Activated CD4-positive, alpha-beta T cell treated with anti-CD3 and anti-CD28 coated beads, Interleukin-2, amount 50 U/mL, for 4 hours (primary cell): ENCODE measurements at regions not wholly inside any gene's neighbourhood (a gene's known extent, or its start where the extent isn't known, plus 50 kb on each side); places are given as distances from the start of the nearest gene placed in this dataset.
"Not testable (repeated sequence)": the region's sequence is repeated elsewhere in the genome, so short reads cannot be mapped to it uniquely, and the experiment has no call there.

Source experiments
- DNase-seq, 2 experiments: peaks; one replicate each; pipeline ENCODE4 v3.0.0-alpha.2; 2020

- no peak for DNase-seq
Measured at GRCh38 chr13:90230311-90230710, 1117.2 kb upstream of the MIR17HG start.

- no peak for DNase-seq
Measured at GRCh38 chr13:90232291-90232690, 1115.2 kb upstream of the MIR17HG start.

- no peak for DNase-seq
Measured at GRCh38 chr13:90233933-90234672, 1113.4 kb upstream of the MIR17HG start.

- DNase-seq, result no peak
Measured at GRCh38 chr13:90237852-90238251, 1109.6 kb upstream of the MIR17HG start.

GRCh38 chr13:90238413-90238812 lies 1109.1 kb upstream of the MIR17HG start:
- DNase-seq, result no peak

- no peak for DNase-seq
Measured at GRCh38 chr13:90239130-90239529, 1108.4 kb upstream of the MIR17HG start.

- no peak for DNase-seq
Measured at GRCh38 chr13:90246005-90246404, 1101.5 kb upstream of the MIR17HG start.

- no peak for DNase-seq
Measured at GRCh38 chr13:90246687-90247345, 1100.7 kb upstream of the MIR17HG start.

- no peak for DNase-seq
Measured at GRCh38 chr13:90253806-90254205, 1093.7 kb upstream of the MIR17HG start.

GRCh38 chr13:90254437-90254836 lies 1093.0 kb upstream of the MIR17HG start:
- DNase-seq, result no peak

- DNase-seq, result no peak
Measured at GRCh38 chr13:90256746-90257145, 1090.7 kb upstream of the MIR17HG start.

- no peak for DNase-seq
Measured at GRCh38 chr13:90258129-90258528, 1089.4 kb upstream of the MIR17HG start.

GRCh38 chr13:90261343-90261742 lies 1086.1 kb upstream of the MIR17HG start:
- DNase-seq, result no peak

- no peak for DNase-seq
Measured at GRCh38 chr13:90270226-90270625, 1077.3 kb upstream of the MIR17HG start.

GRCh38 chr13:90272356-90272755 lies 1075.1 kb upstream of the MIR17HG start:
- no peak for DNase-seq

GRCh38 chr13:90276216-90276615 lies 1071.3 kb upstream of the MIR17HG start:
- no peak for DNase-seq

GRCh38 chr13:90278231-90278630 lies 1069.3 kb upstream of the MIR17HG start:
- not testable (repeated sequence) for DNase-seq

GRCh38 chr13:90281709-90282108 lies 1065.8 kb upstream of the MIR17HG start:
- no peak for DNase-seq

GRCh38 chr13:90287521-90287920 lies 1060.0 kb upstream of the MIR17HG start:
- no peak for DNase-seq

- no peak for DNase-seq
Measured at GRCh38 chr13:90293793-90294361, 1053.6 kb upstream of the MIR17HG start.

GRCh38 chr13:90299238-90299637 lies 1048.2 kb upstream of the MIR17HG start:
- no peak for DNase-seq

- no peak for DNase-seq
Measured at GRCh38 chr13:90300015-90300414, 1047.5 kb upstream of the MIR17HG start.

- DNase-seq, result no peak
Measured at GRCh38 chr13:90302107-90302506, 1045.4 kb upstream of the MIR17HG start.

- DNase-seq, result no peak
Measured at GRCh38 chr13:90305796-90306195, 1041.7 kb upstream of the MIR17HG start.
